ENCODE measurements at regions not wholly inside any gene's neighbourhood (a gene's known extent, or its start where the extent isn't known, plus 50 kb on each side); places are given as distances from the start of the nearest gene placed in this dataset.

DNA sequence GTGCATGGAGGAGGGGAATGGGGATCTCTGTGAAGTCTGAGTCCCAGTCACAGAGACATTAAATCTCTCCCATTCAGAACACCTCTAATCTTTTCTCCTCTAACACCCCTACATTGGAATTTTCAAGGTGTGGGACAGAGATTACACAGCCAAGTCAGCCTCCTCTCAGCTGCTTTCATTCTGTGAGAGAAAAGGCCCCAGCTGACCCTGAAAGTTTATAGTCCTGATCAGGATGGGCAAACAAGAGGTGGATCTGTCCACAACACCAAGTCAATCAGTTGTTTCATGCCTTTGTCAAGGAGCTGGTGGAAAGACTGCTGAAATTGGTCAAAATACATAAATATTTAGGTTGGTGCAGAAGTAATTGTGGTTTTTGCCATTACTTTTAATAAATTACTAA is 218.9 kb downstream of the SEC23A start:
- no peaks in the 10 kb centered on the region for H3K27me3 ChIP-seq (ENCODE audit: control insufficient read depth, insufficient read depth, low read length)
- intact Hi-C loops (cut with DNase I): no loop called here
- no peaks in the 10 kb centered on the region for H3K36me3 ChIP-seq (ENCODE audit: control insufficient read depth in 2 of 3, insufficient read depth in 3 of 3, low read length in 3 of 3)
- FAIRE-seq (no peak), DNase-seq (no peak)
- H3K4me3 ChIP-seq (ENCODE audit: low read length in 3 of 3): no peak overlapping the region
- H3K9ac ChIP-seq (ENCODE audit: low read length in 3 of 3): no peak overlapping the region
- H3K9me3 ChIP-seq (ENCODE audit: control insufficient read depth in 2 of 3, insufficient read depth in 1 of 3, low read length in 3 of 3): no peaks in the 10 kb centered on the region
- H3K4me1 ChIP-seq (ENCODE audit: control insufficient read depth in 2 of 3, insufficient read depth in 2 of 3, low read depth in 1 of 3, low read length in 3 of 3): peaks cover 0 to 4% (median 0%) of the 10 kb centered on the region in 3 donors
- TF ChIP-seq, protein P1, sequence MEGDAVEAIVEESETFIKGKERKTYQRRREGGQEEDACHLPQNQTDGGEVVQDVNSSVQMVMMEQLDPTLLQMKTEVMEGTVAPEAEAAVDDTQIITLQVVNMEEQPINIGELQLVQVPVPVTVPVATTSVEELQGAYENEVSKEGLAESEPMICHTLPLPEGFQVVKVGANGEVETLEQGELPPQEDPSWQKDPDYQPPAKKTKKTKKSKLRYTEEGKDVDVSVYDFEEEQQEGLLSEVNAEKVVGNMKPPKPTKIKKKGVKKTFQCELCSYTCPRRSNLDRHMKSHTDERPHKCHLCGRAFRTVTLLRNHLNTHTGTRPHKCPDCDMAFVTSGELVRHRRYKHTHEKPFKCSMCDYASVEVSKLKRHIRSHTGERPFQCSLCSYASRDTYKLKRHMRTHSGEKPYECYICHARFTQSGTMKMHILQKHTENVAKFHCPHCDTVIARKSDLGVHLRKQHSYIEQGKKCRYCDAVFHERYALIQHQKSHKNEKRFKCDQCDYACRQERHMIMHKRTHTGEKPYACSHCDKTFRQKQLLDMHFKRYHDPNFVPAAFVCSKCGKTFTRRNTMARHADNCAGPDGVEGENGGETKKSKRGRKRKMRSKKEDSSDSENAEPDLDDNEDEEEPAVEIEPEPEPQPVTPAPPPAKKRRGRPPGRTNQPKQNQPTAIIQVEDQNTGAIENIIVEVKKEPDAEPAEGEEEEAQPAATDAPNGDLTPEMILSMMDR (IDR thresholded peaks at IDR 0.05; ENCODE audit: borderline replicate concordance, extremely low read depth, insufficient read depth): no peak
- no peak overlapping the region for H3K27ac ChIP-seq (ENCODE audit: low read depth in 2 of 2, low read length in 2 of 2)

DNA sequence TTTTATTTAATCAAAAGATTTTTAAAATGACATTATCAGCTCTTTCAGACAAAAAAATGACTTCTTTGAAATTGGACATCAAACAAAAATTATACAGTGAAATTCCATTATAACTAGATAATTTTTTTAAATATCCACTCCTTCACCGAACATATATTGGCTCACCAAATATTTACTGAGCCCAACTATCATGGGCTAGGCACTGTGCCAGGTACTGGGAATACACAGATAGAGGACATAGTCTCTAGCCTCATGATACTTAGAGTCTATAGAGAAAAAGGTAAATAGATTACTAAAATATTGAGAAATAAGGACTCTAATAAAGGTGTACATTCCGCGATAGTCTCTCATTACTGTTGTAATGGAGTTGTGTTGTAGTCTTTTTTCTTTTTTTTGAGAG is 219.9 kb downstream of the SEC23A start:
- intact Hi-C loops (cut with DNase I): no loop called here
- Histone ChIP-seq H3K4me3 (ENCODE audit: low read length in 3 of 3) (no peak overlapping the region), H3K27ac (ENCODE audit: low read depth in 2 of 2, low read length in 2 of 2) (no peak overlapping the region), H3K4me1 (ENCODE audit: control insufficient read depth in 2 of 3, insufficient read depth in 2 of 3, low read depth in 1 of 3, low read length in 3 of 3) (peaks cover 0 to 4% (median 0%) of the 10 kb centered on the region in 3 donors), H3K9ac (ENCODE audit: low read length in 3 of 3) (no peak overlapping the region), H3K27me3 (ENCODE audit: control insufficient read depth, insufficient read depth, low read length) (no peaks in the 10 kb centered on the region), H3K9me3 (ENCODE audit: control insufficient read depth in 2 of 3, insufficient read depth in 1 of 3, low read length in 3 of 3) (no peaks in the 10 kb centered on the region), H3K36me3 (ENCODE audit: control insufficient read depth in 2 of 3, insufficient read depth in 3 of 3, low read length in 3 of 3) (no peaks in the 10 kb centered on the region)
- no peak for DNase-seq
- no peak for FAIRE-seq
- TF ChIP-seq, protein P1 (IDR thresholded peaks at IDR 0.05; ENCODE audit: borderline replicate concordance, extremely low read depth, insufficient read depth): no peak

DNA sequence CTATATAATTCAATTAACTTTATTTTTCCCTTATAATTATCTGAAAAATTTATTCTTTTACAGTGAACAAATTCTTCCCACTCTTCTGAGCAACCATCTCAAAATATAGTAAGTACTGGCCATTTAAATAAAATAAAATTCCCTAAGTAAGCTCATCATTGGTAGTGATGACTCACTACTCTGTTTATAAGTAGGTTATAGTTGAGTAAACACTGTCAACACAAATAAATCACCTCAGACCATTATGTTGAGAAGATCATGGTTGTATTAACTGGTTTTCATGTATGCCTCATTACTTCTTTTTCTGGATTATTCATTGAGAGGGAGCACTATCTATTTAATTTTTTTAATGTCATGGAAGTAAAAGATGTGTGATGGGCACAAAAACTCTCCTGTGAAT is 220.5 kb downstream of the SEC23A start:
- no peak overlapping the region for H3K27ac ChIP-seq (ENCODE audit: low read depth in 2 of 2, low read length in 2 of 2)
- intact Hi-C loops (cut with DNase I): no loop called here
- no peak for DNase-seq
- FAIRE-seq: no peak
- no peak overlapping the region for H3K9ac ChIP-seq (ENCODE audit: low read length in 3 of 3)
- H3K4me3 ChIP-seq (ENCODE audit: low read length in 3 of 3): no peak overlapping the region
- no peaks in the 10 kb centered on the region for H3K27me3 ChIP-seq (ENCODE audit: control insufficient read depth, insufficient read depth, low read length)
- TF ChIP-seq, protein P1 (IDR thresholded peaks at IDR 0.05; ENCODE audit: borderline replicate concordance, extremely low read depth, insufficient read depth): no peak
- no peaks in the 10 kb centered on the region for H3K36me3 ChIP-seq (ENCODE audit: control insufficient read depth in 2 of 3, insufficient read depth in 3 of 3, low read length in 3 of 3)
- H3K9me3 ChIP-seq (ENCODE audit: control insufficient read depth in 2 of 3, insufficient read depth in 1 of 3, low read length in 3 of 3): no peaks in the 10 kb centered on the region
- peaks cover 0 to 4% (median 0%) of the 10 kb centered on the region in 3 donors for H3K4me1 ChIP-seq (ENCODE audit: control insufficient read depth in 2 of 3, insufficient read depth in 2 of 3, low read depth in 1 of 3, low read length in 3 of 3)
